DMS114 treated with DMSO at 0.1 percent for 48 hours (cell line): ENCODE measurements at regions not wholly inside any gene's neighbourhood (a gene's known extent, or its start where the extent isn't known, plus 50 kb on each side); places are given as distances from the start of the nearest gene placed in this dataset.

Experiments
- DNase-seq: peaks from one replicate; lab custom pipeline; 2025; ENCODE audit not compliant: unreplicated experiment; lab: John Stamatoyannopoulos, UW

DNA sequence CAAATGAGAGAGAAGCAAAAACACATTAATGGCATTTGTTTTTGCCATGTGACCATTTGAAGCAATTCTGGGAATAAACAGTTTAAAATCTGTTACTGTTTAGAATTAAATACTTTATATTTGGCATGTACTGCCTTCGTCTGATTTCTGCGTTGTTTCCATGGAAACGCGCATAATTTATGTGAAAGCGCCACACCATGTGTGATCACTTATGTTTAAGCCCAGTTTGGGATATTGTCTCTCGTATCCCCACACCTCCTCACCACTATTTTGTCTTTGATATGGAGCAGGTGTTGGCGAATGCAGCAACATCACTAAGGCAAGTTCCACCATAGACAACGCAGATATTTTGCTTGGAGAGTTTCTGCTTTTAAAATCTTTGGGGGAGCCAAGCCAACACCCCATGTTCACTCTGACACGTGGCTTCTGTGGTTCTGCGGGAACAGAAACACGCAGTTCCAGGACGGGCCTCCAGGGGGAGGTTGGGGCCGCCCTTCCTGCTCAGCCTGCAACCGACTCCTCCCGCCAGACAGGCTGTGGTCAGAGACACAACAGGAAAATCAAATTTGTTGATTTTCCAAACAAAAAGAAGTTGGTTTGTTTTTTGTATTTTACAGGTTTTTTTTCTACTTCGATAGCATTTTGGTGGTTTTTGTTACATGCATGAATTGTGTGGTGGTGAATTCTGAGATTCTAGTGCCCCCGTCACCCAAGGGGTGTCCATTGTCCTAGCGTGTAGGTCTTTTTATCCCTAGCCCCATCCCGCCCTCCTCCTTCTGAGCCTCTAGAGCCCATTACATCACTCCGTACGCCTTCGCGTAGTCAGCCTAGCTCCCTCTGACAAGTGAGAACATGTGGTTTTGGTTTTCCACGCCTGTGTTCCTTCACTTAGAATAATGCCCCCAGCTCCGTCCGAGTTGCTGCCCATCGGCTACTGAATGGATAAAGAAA, 101.9 kb upstream of the SFSWAP start:
- no peak for DNase-seq

- DNase-seq, result no peak
These were observed 101.1 kb upstream of the SFSWAP start for GRCh38 chr12:131609762-131610161.

DNA sequence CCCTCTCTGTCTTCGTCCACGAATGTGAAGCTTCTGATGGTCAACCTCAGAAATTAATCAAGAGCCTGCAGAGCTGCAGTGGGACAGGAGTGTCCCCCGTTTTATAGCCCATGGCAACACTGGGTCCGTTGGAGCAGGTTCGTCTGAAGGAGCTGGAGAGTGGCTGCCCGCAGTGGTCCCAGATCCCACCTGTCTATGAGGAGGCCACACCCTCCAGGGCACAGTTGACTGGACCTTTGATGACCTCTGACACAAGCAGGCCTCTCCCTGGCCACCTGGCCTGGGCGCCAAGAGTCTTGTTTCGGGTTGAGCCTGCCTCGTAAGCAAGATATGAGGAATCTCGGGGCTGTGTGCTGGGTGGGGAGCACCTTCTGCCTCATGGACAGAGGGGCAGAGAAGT, 100.7 kb upstream of the SFSWAP start:
- DNase-seq, result no peak

- no peak for DNase-seq
These were observed 100.0 kb upstream of the SFSWAP start for GRCh38 chr12:131610891-131611290.

DNA sequence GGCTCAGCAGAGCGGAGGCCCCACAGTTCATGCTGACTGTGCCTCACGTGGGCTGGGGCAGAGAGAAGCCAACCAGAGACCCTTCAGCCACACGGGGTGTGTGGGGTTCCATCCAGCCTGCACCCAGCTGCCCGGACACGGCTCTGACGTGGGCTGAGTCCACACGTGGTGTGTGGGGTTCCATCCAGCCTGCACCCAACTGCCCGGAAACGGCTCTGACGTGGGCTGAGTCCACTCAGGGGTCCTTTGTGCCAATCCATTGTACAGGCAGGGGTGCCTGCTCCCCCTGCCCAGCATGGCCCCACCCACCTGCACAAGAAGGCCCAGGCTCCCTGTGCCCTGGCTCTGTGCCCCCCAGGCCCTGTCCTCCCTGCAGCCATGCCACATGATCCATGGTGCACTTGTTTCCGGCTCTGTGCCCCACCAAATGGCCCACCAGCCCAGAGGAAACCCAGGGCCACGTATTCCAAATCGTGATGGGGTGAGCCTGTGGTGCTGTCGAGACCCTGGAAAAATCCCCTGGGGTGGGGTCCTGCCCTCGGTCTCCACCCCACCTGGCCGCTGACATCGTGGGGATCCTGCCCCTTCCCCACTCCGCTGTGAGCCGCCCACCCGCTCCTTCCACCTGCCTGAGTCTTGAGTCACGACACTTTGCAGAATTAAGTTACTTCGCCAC, 99.3 kb upstream of the SFSWAP start:
- DNase-seq, result no peak

- no peak for DNase-seq
These were observed 98.7 kb upstream of the SFSWAP start for GRCh38 chr12:131612092-131612755.

DNA sequence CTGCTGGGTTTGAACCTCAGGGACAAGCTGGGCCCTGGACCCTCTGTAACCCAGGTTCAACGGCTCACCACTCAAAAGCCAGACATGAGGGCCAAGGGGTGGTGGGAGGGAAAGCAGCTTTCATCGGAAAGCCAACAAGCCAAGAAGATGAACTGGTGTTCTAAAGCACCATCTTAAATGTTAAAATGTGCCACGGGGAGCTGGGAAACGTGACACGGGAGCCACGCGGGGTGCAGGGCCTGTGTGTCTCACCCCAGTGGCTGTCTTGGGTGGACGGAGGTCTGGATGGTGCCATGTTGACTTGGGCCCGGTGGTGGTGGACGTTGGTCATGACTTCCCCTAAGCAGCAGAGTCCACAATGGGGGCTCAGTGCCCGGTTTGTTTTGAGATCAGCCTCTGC, 97.7 kb upstream of the SFSWAP start:
- no peak for DNase-seq

- no peak for DNase-seq
These were observed 97.2 kb upstream of the SFSWAP start for GRCh38 chr12:131613678-131614077.

DNA sequence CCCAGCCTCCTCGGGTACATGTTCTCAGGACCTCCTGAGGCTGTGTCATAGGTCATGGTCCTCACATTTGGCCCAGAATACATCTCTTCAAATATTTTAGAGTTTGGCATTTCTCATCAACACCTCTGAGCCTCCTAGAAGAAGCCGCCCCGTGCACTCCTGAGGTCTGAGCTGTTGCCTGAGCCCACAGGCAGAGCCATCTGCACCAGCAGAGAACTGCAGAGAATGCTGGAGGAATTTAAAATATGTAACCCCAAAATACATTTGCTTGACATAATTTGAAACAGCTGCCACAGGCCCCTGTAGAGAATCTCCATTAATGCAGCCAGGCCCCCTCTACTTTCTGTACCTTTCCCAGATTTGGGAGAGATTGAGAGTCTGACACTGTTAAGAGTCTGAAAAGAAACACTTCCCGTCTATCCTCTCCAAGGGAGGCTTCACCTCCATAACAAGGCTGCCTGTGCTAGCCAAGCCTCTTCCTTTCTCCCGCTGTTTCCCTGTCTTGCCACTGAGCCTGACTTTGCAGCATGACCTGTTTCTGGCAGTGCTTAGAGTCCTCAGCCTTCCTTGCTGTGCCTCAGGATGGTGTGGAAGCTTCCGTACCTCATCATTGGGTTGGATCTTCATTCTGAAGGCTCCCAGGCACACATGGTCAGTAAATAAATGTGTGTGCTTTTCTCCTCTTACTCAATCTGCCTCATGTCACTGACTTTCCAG, 95.4 kb upstream of the SFSWAP start:
- no peak for DNase-seq

DNA sequence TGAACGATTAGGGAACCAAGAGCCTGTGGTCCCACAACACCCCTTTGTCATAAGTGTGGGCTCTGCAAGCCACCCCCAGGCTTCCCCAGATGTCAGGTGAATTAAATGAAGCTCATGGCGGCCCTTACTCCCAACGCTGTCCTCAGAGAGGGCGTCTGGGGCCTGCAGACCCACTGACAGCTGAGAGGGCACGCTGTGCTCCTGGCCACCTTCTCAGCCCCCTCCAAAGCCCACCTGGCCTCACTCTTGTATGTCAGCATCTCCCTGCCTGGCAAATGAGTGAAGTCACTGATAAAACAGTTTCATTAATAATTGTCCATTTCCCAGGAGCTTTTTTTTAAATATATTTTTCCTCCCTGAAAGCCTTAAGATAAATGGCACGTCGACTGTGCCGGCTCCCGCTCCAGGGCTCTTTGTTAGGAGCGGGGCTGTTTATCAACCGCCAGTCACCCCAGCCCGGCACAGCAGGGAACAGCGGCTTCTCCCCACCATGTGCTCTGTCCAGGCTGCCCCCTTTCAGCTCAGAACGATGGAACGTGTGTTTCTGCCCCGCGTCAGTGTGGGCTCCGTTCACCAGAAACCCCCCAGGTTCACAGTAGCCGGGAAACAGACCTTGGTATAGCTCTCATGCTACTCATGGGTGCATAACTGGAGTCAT, 94.7 kb upstream of the SFSWAP start:
- no peak for DNase-seq

- no peak for DNase-seq
These were observed 94.2 kb upstream of the SFSWAP start for GRCh38 chr12:131616738-131617137.

DNA sequence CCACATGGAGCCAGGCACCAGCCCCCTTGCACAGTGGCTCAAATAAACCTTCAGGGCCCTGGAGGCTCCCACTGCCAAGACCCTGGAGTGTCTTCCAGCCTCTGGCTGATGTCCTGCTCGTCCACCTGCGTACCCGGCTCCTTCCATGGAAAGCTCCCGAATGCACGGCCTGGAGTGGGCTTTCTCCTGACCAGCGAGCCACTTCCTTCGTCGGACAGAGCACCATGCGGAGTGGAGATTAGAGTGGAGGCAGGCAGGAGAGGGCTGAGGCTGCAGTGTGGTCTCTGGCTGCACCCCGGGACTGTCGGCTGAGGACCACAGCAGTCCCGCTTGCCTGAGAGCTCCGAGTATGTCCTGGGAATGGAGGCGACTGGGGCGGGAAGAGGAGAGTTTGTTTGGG, 93.7 kb upstream of the SFSWAP start:
- DNase-seq, result no peak

GRCh38 chr12:131617596-131618302, 93.1 kb upstream of the SFSWAP start:
- DNase-seq, result no peak

DNA sequence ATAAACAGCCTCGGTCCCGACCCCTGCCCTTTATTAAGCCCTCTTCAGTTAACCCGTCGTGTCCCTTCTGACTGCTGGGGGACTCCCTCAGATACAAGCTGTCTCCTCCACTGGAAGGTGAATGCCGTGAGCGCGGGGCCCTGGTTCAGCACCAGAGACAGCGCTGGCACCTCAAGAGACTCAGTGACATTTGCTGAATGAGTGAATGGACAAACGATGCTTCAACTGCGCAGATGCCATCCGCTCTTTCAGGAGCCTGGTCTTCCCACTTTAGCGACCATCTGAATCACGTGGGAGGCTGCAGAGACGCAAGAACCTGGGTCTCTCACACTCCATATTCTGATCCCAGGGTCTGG, 92.6 kb upstream of the SFSWAP start:
- no peak for DNase-seq

GRCh38 chr12:131618701-131619100, 92.2 kb upstream of the SFSWAP start:
- no peak for DNase-seq

- DNase-seq, result no peak
These were observed 91.7 kb upstream of the SFSWAP start for GRCh38 chr12:131619106-131619642.

DNA sequence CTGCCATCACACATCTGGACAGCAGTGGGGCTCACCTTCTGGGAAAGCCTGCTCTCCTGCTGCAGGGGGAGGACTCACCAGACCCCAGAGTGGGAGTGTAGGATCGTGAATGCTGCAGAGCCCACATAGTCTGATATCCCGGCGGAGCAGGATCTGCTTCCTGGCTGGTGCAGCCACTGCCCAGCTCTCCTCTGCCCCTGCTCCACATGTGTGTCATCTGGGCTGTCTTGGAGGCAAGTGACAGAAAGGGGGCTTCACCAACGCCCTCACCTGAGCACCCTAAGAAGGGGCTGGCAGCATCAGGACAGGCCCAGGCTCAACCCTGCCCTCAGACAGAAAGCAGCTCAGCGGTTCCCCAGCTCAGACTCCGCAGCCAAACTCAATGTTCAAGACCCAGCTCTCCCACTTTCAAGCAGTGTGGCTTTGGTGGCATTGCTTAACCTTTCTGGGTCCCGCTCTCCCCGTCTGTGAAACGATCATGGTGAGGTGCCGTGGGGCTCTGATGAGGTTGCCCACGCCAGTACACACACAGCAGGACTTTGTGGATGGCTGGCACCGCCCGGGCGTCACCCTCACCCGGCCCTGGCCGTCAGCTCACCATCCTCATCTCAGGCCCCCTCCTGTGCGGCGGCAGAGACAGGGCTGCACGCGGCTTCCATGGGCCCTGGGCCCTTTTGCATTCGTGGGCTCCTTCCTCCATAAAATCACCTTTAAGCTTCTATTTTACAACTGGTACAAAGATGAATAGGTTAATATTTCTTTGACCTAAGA, 91.0 kb upstream of the SFSWAP start:
- no peak for DNase-seq

- DNase-seq, result no peak
These were observed 90.4 kb upstream of the SFSWAP start for GRCh38 chr12:131620520-131620919.
